Esophagus squamous epithelium (tissue), 5 donors: ENCODE measurements at regions not wholly inside any gene's neighbourhood (a gene's known extent, or its start where the extent isn't known, plus 50 kb on each side); places are given as distances from the start of the nearest gene placed in this dataset.
"Not testable (repeated sequence)": the region's sequence is repeated elsewhere in the genome, so short reads cannot be mapped to it uniquely, and the experiment has no call there.

Experiments
- DNase-seq: peaks from one replicate; lab custom pipeline; 2025; lab: John Stamatoyannopoulos, UW
- H3K27ac ChIP-seq, 4 donors: fragments of 200-600 bp; sonication (generic); one replicate each; pipeline ENCODE4 v1.5.1; 2016 to 2019; ENCODE audit warnings: mild to moderate bottlenecking in 1 of 4
- H3K27me3 ChIP-seq, 4 donors: fragments of 200-600 bp; sonication (generic); 1 replicate in 3 of 4; 2 replicates in 1 of 4; pipeline versions ENCODE4 v1.5.1 to v1.6.0; 2017 to 2021; ENCODE audit warnings: antibody characterized with exemption in 1 of 4
- H3K36me3 ChIP-seq, 3 donors: fragments of 200-600 bp; sonication (generic); one replicate each; pipeline ENCODE4 v1.5.1; 2016 to 2019
- H3K4me1 ChIP-seq, 3 donors: fragments of 200-600 bp; sonication (generic); one replicate each; pipeline ENCODE4 v1.5.1; 2017 to 2019
- H3K4me3 ChIP-seq, 4 donors: fragments of 200-600 bp; sonication (generic); 1 replicate in 3 of 4; 2 replicates in 1 of 4; pipeline ENCODE4 v1.5.1; 2016 to 2019; ENCODE audit warnings: mild to moderate bottlenecking in 2 of 4, moderate library complexity in 1 of 4
- H3K9me3 ChIP-seq, 3 donors: fragments of 200-600 bp; sonication (generic); one replicate each; pipeline ENCODE4 v1.5.1; 2016 to 2019
- POLR2A ChIP-seq, 4 donors: fragments of 450-650 bp; IDR thresholded peaks; one replicate each; pipeline ENCODE4 v1.6.1; 2017; ENCODE audit warnings: antibody characterized with exemption in 4 of 4, mild to moderate bottlenecking in 4 of 4, moderate library complexity in 3 of 4
- WGBS, 2 donors: methylation state at CpG; one replicate each; pipeline ENCODE4 v1.1.5; 2018; 5-methylcytosine and 5-hydroxymethylcytosine counted together
- intact Hi-C: fragments of 100-400 bp; cut with DNase I; formaldehyde crosslinking; loops from one replicate; pipeline ENCODE4 v1.15.0; 2022
- TF ChIP-seq, protein P1 (sequence below), 6 experiments: fragments of 450-650 bp in 4 of 6; fragments of 200-600 bp in 2 of 6; sonication (generic) in 2 of 6; IDR thresholded peaks; one replicate each; pipeline ENCODE4 v1.5.1; 2016 to 2019; ENCODE audit warnings: antibody characterized with exemption in 6 of 6, mild to moderate bottlenecking in 4 of 6, moderate library complexity in 4 of 6
- donor health status: DM: yes; HTN: yes; CAD: no.

- Histone ChIP-seq H3K9me3 (peaks cover 0 to 2% (median 0%) of the 10 kb centered on the region in 3 donors), H3K4me1 (no peaks in the 10 kb centered on the region), H3K27ac (no peak overlapping the region), H3K36me3 (no peaks in the 10 kb centered on the region), H3K27me3 (peaks cover 0 to 57% (median 0%) of the 10 kb centered on the region in 4 donors), H3K4me3 (no peak overlapping the region)
- WGBS, 2 donors, result 0 to 100% methylated on average over 1 of the region's 2 CpGs
- intact Hi-C loops, result no loop called here
- DNase-seq, result no peak
- TF ChIP-seq, protein P1, sequence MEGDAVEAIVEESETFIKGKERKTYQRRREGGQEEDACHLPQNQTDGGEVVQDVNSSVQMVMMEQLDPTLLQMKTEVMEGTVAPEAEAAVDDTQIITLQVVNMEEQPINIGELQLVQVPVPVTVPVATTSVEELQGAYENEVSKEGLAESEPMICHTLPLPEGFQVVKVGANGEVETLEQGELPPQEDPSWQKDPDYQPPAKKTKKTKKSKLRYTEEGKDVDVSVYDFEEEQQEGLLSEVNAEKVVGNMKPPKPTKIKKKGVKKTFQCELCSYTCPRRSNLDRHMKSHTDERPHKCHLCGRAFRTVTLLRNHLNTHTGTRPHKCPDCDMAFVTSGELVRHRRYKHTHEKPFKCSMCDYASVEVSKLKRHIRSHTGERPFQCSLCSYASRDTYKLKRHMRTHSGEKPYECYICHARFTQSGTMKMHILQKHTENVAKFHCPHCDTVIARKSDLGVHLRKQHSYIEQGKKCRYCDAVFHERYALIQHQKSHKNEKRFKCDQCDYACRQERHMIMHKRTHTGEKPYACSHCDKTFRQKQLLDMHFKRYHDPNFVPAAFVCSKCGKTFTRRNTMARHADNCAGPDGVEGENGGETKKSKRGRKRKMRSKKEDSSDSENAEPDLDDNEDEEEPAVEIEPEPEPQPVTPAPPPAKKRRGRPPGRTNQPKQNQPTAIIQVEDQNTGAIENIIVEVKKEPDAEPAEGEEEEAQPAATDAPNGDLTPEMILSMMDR (IDR thresholded peaks at IDR 0.05), result no peak
- no peak for TF ChIP-seq POLR2A (IDR thresholded peaks at IDR 0.05)
Observed at GRCh38 chr1:29409616-29410015, 173.3 kb downstream of the PTPRU start.

DNA sequence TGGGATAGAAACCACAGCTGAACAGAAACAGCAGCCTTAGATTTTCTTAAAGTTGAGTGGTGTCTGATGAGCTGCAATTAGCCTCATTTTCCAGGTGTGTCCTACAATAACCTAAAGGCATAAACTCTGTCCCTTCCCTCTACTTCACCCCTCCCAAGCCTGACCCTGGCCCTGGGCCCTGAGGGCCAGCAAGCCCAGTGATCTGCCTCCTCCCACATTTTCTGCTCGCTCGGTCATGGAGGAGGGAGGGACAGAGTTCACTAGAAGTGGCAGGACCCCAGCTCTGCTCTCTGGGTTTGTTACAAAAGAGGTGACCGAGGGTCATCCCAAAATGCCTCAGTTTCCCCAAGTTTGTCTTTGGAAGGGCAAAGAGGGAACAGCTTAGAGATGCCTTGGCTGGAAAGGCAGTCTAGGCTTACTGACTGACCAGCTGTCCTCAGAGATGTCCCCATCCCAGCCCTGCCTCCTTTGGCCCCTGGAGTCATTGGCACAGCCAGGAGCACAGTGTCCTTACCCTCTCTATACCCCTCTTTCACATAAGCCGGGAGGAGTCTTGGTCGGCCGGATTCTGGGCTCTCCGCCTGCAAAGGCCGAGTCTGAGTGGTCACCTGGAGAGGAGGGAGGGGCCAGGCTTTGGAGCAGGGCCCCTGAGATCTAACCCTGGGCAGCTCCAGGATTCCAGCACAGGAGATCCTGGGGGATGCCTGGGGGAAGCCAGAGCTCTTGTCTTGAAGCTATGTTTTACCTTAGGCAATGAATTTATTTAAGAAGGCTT is 172.7 kb downstream of the PTPRU start:
- Histone ChIP-seq H3K4me3 (no peak overlapping the region), H3K9me3 (peaks cover 0 to 4% (median 0%) of the 10 kb centered on the region in 3 donors), H3K27ac (no peak overlapping the region), H3K27me3 (peaks cover 0 to 58% (median 0%) of the 10 kb centered on the region in 4 donors), H3K4me1 (no peaks in the 10 kb centered on the region), H3K36me3 (no peaks in the 10 kb centered on the region)
- no peak for DNase-seq
- intact Hi-C loops, result no loop called here
- 42 to 100% methylated on average over 1 to 3 of the region's 8 CpGs for WGBS, 2 donors
- TF ChIP-seq, protein P1 (IDR thresholded peaks at IDR 0.05), result no peak
- no peak for TF ChIP-seq POLR2A (IDR thresholded peaks at IDR 0.05)

- Histone ChIP-seq H3K4me1 (no peaks in the 10 kb centered on the region), H3K27me3 (peaks cover 0 to 47% (median 0%) of the 10 kb centered on the region in 4 donors), H3K27ac (no peak overlapping the region), H3K9me3 (peaks cover 0 to 4% (median 0%) of the 10 kb centered on the region in 3 donors), H3K4me3 (no peak overlapping the region), H3K36me3 (no peaks in the 10 kb centered on the region)
- TF ChIP-seq, protein P1 (IDR thresholded peaks at IDR 0.05), result no peak
- TF ChIP-seq POLR2A (IDR thresholded peaks at IDR 0.05), result no peak
- 69% methylated on average over 1 of the region's 2 CpGs; no CpG with 5 or more reads in 1 of the 2 donors for WGBS, 2 donors
- intact Hi-C loops, result no loop called here
- DNase-seq, result no peak
Observed at GRCh38 chr1:29406814-29407213, 170.5 kb downstream of the PTPRU start.

- H3K4me3 ChIP-seq, DNase-seq, intact Hi-C loops, H3K27ac ChIP-seq, H3K36me3 ChIP-seq: not testable (repeated sequence)
- peaks cover 0 to 14% (median 4%) of the 10 kb centered on the region in 3 donors for H3K9me3 ChIP-seq
- peaks cover 0 to 11% (median 0%) of the 10 kb centered on the region in 4 donors for H3K27me3 ChIP-seq
- H3K4me1 ChIP-seq, result peaks cover 0 to 10% (median 0%) of the 10 kb centered on the region in 3 donors
Observed at GRCh38 chr1:29400203-29400602, 163.9 kb downstream of the PTPRU start.

DNA sequence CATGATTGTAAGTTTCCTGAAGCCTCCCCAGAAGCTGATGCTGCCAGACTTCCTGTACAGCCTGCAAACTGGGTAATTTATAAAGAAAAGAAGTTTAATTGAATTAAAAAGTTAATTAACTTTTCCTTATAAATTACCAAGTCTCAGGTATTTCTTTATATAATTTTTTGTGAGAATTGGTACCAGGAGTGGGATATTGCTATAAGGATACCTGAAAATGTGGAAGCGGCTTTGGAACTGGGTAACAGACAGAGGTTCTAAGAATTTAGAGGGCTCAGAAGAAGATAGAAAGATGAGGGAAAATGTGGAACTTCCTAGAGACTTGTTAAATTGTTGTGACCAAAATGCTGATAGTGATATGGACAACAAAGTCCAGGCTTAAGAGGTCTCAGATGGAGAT is 163.1 kb downstream of the PTPRU start:
- Histone ChIP-seq H3K4me3 (no peak overlapping the region), H3K27ac (no peak overlapping the region), H3K27me3 (peaks cover 0 to 9% (median 0%) of the 10 kb centered on the region in 4 donors), H3K9me3 (peaks cover 0 to 14% (median 1%) of the 10 kb centered on the region in 3 donors), H3K36me3 (no peaks in the 10 kb centered on the region), H3K4me1 (peaks cover 0 to 10% (median 0%) of the 10 kb centered on the region in 3 donors)
- intact Hi-C loops, result no loop called here
- TF ChIP-seq, protein P1 (IDR thresholded peaks at IDR 0.05), result no peak
- DNase-seq, result no peak
- WGBS, 2 donors, result 100% methylated on average over 1 of the region's 1 CpG
